HEK293 (cell line): ENCODE measurements at regions not wholly inside any gene's neighbourhood (a gene's known extent, or its start where the extent isn't known, plus 50 kb on each side); places are given as distances from the start of the nearest gene placed in this dataset.

Experiments used
- CTCF ChIA-PET: fragments of 350-600 bp; formaldehyde crosslinking; extraction: SDS; loops from one replicate; lab custom pipeline; 2021; ENCODE audit warnings: antibody characterized with exemption; lab: Yijun Ruan, JAX
- POLR2A ChIA-PET: fragments of 300-600 bp; formaldehyde crosslinking; extraction: SDS; loops from one replicate; lab custom pipeline; 2020; ENCODE audit warnings: antibody characterized with exemption, inconsistent platforms; lab: Yijun Ruan, JAX
- H3K27ac ChIP-seq: fragments of 200-500 bp; sonication (Bioruptor generic); 2 replicates; pipeline ENCODE4 v1.5.1; 2014; ENCODE audit warnings: low read depth, low read length, control low read depth, inconsistent platforms; ENCODE audit errors: extremely low read depth
- H3K36me3 ChIP-seq, 2 experiments: fragments of 200-500 bp in 1 of 2; sonication (Bioruptor generic) in 1 of 2; 1 replicate in 1 of 2; 2 replicates in 1 of 2; pipeline ENCODE4 v1.5.1; 2014 to 2017; ENCODE audit warnings: inconsistent platforms in 2 of 2, low read length in 2 of 2; ENCODE audit not compliant: control insufficient read depth in 2 of 2, insufficient read depth in 1 of 2
- H3K4me1 ChIP-seq: fragments of 200-500 bp; sonication (Bioruptor generic); 2 replicates; pipeline ENCODE4 v1.5.1; 2014; ENCODE audit warnings: mild to moderate bottlenecking, low read length, inconsistent platforms; ENCODE audit not compliant: control insufficient read depth, insufficient read depth
- H3K4me3 ChIP-seq: 2 replicates; pipeline ENCODE4 v1.5.1; 2011; ENCODE audit warnings: low read depth, mild to moderate bottlenecking, control low read depth, low read length, moderate library complexity
- H3K9me3 ChIP-seq: fragments of 200-500 bp; sonication (Bioruptor generic); 2 replicates; pipeline ENCODE4 v1.5.1; 2014; ENCODE audit warnings: low read depth, low read length, inconsistent platforms; ENCODE audit not compliant: control insufficient read depth, insufficient read depth
- ATF2 ChIP-seq: fragments of 450-650 bp; formaldehyde crosslinking; IDR thresholded peaks from 2 replicates; pipeline ENCODE4 v1.5.1; 2016; ENCODE audit warnings: missing biosample characterization, missing genetic modification characterization, low read depth
- EGR2 ChIP-seq: fragments of 450-650 bp; formaldehyde crosslinking; IDR thresholded peaks from 2 replicates; pipeline ENCODE4 v1.5.1; 2016; ENCODE audit warnings: low read depth, missing biosample characterization, missing genetic modification characterization
- GLI4 ChIP-seq: fragments of 450-650 bp; formaldehyde crosslinking; IDR thresholded peaks from 2 replicates; pipeline ENCODE4 v1.5.1; 2016; ENCODE audit warnings: missing biosample characterization, missing genetic modification characterization
- MYNN ChIP-seq: fragments of 450-650 bp; formaldehyde crosslinking; IDR thresholded peaks from 2 replicates; pipeline ENCODE4 v1.5.1; 2016; ENCODE audit warnings: missing biosample characterization, missing genetic modification characterization, borderline replicate concordance
- OVOL3 ChIP-seq: fragments of 450-650 bp; formaldehyde crosslinking; IDR thresholded peaks from 2 replicates; pipeline ENCODE4 v1.5.1; 2016; ENCODE audit warnings: missing biosample characterization, missing genetic modification characterization
- ZBTB20 ChIP-seq: fragments of 450-650 bp; formaldehyde crosslinking; IDR thresholded peaks from 2 replicates; pipeline ENCODE4 v1.5.1; 2016; ENCODE audit warnings: missing biosample characterization, missing genetic modification characterization
- ZNF112 ChIP-seq: fragments of 450-650 bp; formaldehyde crosslinking; IDR thresholded peaks from 2 replicates; pipeline ENCODE4 v1.5.0; 2017; ENCODE audit warnings: missing biosample characterization, missing genetic modification characterization
- ZNF114 ChIP-seq: fragments of 450-650 bp; formaldehyde crosslinking; IDR thresholded peaks from 2 replicates; pipeline ENCODE4 v1.5.0; 2017; ENCODE audit warnings: missing biosample characterization, missing genetic modification characterization
- ZNF274 ChIP-seq, 2 experiments: fragments of 200-500 bp in 1 of 2; fragments of 450-650 bp in 1 of 2; sonication (Bioruptor generic) in 1 of 2; formaldehyde crosslinking in 1 of 2; IDR thresholded peaks; 2 replicates each; pipeline versions ENCODE4 v1.5.1 to v1.6.1; 2014 to 2016; ENCODE audit warnings: borderline replicate concordance in 1 of 2, inconsistent platforms in 1 of 2, low read length in 1 of 2, missing biosample characterization in 1 of 2, missing genetic modification characterization in 1 of 2
- ZNF37A ChIP-seq: fragments of 450-650 bp; IDR thresholded peaks from 2 replicates; pipeline ENCODE4 v1.5.1; 2018; ENCODE audit warnings: missing biosample characterization, missing genetic modification characterization
- ZNF518A ChIP-seq: fragments of 450-650 bp; formaldehyde crosslinking; conservative IDR thresholded peaks from 2 replicates; pipeline ENCODE4 v1.5.1; 2016; ENCODE audit warnings: low read depth, missing biosample characterization, missing genetic modification characterization
- ZNF624 ChIP-seq: fragments of 450-650 bp; formaldehyde crosslinking; IDR thresholded peaks from 2 replicates; pipeline ENCODE4 v1.5.1; 2017; ENCODE audit warnings: missing biosample characterization, missing genetic modification characterization
- ZNF664 ChIP-seq: fragments of 450-650 bp; formaldehyde crosslinking; IDR thresholded peaks from 2 replicates; pipeline ENCODE4 v1.5.1; 2016; ENCODE audit warnings: missing biosample characterization, missing genetic modification characterization
- ZNF707 ChIP-seq: fragments of 450-650 bp; formaldehyde crosslinking; IDR thresholded peaks from 2 replicates; pipeline ENCODE4 v1.5.1; 2016; ENCODE audit warnings: missing biosample characterization, missing genetic modification characterization
- ZNF777 ChIP-seq: fragments of 450-650 bp; formaldehyde crosslinking; IDR thresholded peaks from 2 replicates; pipeline ENCODE4 v1.5.1; 2017; ENCODE audit warnings: missing biosample characterization, missing genetic modification characterization, borderline replicate concordance
- ZSCAN16 ChIP-seq: fragments of 450-650 bp; formaldehyde crosslinking; IDR thresholded peaks from 2 replicates; pipeline ENCODE4 v1.5.1; 2016; ENCODE audit warnings: missing biosample characterization, missing genetic modification characterization
- TF ChIP-seq, protein P1 (sequence below): fragments of 450-650 bp; formaldehyde crosslinking; IDR thresholded peaks from 2 replicates; pipeline ENCODE4 v1.5.1; 2016; ENCODE audit warnings: missing biosample characterization, missing genetic modification characterization
- TF ChIP-seq, protein P2 (sequence below): fragments of 450-650 bp; formaldehyde crosslinking; conservative IDR thresholded peaks from 2 replicates; pipeline ENCODE4 v1.5.1; 2016; ENCODE audit warnings: low read depth, missing biosample characterization, missing genetic modification characterization
- TF ChIP-seq, protein P3 (sequence below): fragments of 450-650 bp; IDR thresholded peaks from 2 replicates; pipeline ENCODE4 v1.5.1; 2018; ENCODE audit warnings: missing biosample characterization, missing genetic modification characterization

DNA sequence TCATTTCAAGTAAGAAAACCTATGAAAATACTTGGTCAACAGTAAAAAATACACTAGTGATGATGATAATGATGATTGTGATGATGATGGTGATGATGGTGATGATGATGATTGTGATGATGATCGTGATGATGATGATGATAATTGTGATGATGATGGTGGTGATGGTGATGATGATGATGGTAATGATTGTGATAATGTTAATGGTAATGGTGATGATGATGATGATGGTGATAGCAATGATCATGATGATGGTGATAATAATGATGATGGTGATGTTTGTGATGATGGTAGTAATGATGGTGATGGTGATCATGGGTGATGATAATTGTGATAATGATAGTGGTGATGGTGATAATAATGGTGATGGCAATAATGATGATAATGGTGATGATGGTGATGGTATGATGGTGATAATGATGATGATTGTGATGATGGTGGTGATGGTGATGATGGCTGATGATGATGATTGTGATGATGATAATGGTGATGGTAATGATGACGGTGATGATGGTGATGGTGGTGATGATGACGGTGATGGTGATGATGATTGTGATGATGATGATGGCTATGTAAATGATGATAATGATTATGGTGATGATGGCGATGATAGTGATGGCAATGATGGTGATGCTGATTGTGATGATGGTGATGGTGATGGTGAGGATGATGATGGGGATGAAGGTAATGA lies 62.1 kb downstream of the VCX3A start:
- Histone ChIP-seq H3K36me3 (no peaks in the 10 kb centered on the region), H3K4me1 (no peaks in the 10 kb centered on the region), H3K27ac (no peak overlapping the region), H3K4me3 (no peak overlapping the region), H3K9me3 (no peaks in the 10 kb centered on the region)
- ChIA-PET CTCF (no interaction called here), POLR2A (no interaction called here)
- TF ChIP-seq ZSCAN16 (tag by site-specific recombination): no peak
- TF ChIP-seq, protein P1, sequence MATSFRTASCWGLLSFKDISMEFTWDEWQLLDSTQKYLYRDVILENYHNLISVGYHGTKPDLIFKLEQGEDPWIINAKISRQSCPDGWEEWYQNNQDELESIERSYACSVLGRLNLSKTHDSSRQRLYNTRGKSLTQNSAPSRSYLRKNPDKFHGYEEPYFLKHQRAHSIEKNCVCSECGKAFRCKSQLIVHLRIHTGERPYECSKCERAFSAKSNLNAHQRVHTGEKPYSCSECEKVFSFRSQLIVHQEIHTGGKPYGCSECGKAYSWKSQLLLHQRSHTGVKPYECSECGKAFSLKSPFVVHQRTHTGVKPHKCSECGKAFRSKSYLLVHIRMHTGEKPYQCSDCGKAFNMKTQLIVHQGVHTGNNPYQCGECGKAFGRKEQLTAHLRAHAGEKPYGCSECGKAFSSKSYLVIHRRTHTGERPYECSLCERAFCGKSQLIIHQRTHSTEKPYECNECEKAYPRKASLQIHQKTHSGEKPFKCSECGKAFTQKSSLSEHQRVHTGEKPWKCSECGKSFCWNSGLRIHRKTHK (tag by site-specific recombination): no peak
- TF ChIP-seq EGR2 (tag by site-specific recombination): no peak
- TF ChIP-seq GLI4 (tag by site-specific recombination): no peak
- 0 out of 2 replicates have a peak, but pooled peaks have one; percentile 13 for TF ChIP-seq ZNF707 (tag by site-specific recombination)
- TF ChIP-seq ZNF777 (tag by site-specific recombination): no peak
- no peak for TF ChIP-seq ZNF664 (tag by site-specific recombination)
- no peak for TF ChIP-seq ZNF114
- no peak for TF ChIP-seq ZBTB20 (tag by site-specific recombination)
- TF ChIP-seq OVOL3 (tag by site-specific recombination): no peak
- TF ChIP-seq ZNF624 (tag by site-specific recombination): no peak
- TF ChIP-seq, protein P2, sequence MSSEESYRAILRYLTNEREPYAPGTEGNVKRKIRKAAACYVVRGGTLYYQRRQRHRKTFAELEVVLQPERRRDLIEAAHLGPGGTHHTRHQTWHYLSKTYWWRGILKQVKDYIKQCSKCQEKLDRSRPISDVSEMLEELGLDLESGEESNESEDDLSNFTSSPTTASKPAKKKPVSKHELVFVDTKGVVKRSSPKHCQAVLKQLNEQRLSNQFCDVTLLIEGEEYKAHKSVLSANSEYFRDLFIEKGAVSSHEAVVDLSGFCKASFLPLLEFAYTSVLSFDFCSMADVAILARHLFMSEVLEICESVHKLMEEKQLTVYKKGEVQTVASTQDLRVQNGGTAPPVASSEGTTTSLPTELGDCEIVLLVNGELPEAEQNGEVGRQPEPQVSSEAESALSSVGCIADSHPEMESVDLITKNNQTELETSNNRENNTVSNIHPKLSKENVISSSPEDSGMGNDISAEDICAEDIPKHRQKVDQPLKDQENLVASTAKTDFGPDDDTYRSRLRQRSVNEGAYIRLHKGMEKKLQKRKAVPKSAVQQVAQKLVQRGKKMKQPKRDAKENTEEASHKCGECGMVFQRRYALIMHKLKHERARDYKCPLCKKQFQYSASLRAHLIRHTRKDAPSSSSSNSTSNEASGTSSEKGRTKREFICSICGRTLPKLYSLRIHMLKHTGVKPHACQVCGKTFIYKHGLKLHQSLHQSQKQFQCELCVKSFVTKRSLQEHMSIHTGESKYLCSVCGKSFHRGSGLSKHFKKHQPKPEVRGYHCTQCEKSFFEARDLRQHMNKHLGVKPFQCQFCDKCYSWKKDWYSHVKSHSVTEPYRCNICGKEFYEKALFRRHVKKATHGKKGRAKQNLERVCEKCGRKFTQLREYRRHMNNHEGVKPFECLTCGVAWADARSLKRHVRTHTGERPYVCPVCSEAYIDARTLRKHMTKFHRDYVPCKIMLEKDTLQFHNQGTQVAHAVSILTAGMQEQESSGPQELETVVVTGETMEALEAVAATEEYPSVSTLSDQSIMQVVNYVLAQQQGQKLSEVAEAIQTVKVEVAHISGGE (tag by site-specific recombination): no peak
- TF ChIP-seq ZNF518A (tag by site-specific recombination): no peak
- TF ChIP-seq ZNF112: no peak
- no peak for TF ChIP-seq MYNN (tag by site-specific recombination)
- 0 out of 2 replicates have a peak, but pooled peaks have one; percentile 3 for TF ChIP-seq ATF2 (tag by site-specific recombination)
- TF ChIP-seq, protein P3, sequence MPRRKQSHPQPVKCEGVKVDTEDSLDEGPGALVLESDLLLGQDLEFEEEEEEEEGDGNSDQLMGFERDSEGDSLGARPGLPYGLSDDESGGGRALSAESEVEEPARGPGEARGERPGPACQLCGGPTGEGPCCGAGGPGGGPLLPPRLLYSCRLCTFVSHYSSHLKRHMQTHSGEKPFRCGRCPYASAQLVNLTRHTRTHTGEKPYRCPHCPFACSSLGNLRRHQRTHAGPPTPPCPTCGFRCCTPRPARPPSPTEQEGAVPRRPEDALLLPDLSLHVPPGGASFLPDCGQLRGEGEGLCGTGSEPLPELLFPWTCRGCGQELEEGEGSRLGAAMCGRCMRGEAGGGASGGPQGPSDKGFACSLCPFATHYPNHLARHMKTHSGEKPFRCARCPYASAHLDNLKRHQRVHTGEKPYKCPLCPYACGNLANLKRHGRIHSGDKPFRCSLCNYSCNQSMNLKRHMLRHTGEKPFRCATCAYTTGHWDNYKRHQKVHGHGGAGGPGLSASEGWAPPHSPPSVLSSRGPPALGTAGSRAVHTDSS (tag by site-specific recombination): peak; percentile 78
- no peak for TF ChIP-seq ZNF274 (IDR thresholded peaks at IDR 0.05; ENCODE audit: low read length)
- TF ChIP-seq ZNF274 (tag by site-specific recombination; IDR thresholded peaks at IDR 0.05; ENCODE audit: borderline replicate concordance): no peak
- no peak for TF ChIP-seq ZNF37A (tag by site-specific recombination)
